OCI-LY1 (cell line): ENCODE measurements at regions not wholly inside any gene's neighbourhood (a gene's known extent, or its start where the extent isn't known, plus 50 kb on each side); places are given as distances from the start of the nearest gene placed in this dataset.

Experiments
- CTCF ChIP-seq: fragments of 200-600 bp; sonication (generic), shearing (Covaris generic); IDR thresholded peaks from 2 replicates; pipeline ENCODE4 v1.5.1; 2017; ENCODE audit warnings: mild to moderate bottlenecking, antibody characterized with exemption, low read length, moderate library complexity, mixed read lengths
- EZH2 ChIP-seq: fragments of 200-600 bp; sonication (generic), shearing (Covaris generic); IDR thresholded peaks from 2 replicates; pipeline ENCODE4 v1.8.0; 2017; ENCODE audit warnings: borderline replicate concordance, mixed run types, mild to moderate bottlenecking, antibody characterized with exemption, low read length, moderate library complexity, mixed read lengths

- TF ChIP-seq CTCF: no peak
- TF ChIP-seq EZH2: no peak
These were observed 127.8 kb upstream of the PAM start for GRCh38 chr5:102627315-102627714.
